SK-N-SH (cell line): ENCODE measurements at regions not wholly inside any gene's neighbourhood (a gene's known extent, or its start where the extent isn't known, plus 50 kb on each side); places are given as distances from the start of the nearest gene placed in this dataset.

Experiments
- CTCF ChIA-PET: fragments of 300-600, 350-600 bp; formaldehyde crosslinking; extraction: SDS; loops from one replicate; lab custom pipeline; 2021; lab: Yijun Ruan, JAX
- POLR2A ChIA-PET: fragments of 350-600 bp; sonication (Branson Sonifier 250); formaldehyde crosslinking; extraction: SDS; loops from one replicate; lab custom pipeline; 2020; ENCODE audit warnings: antibody characterized with exemption, inconsistent platforms; lab: Yijun Ruan, JAX
- DNase-seq: peaks from one replicate; pipeline ENCODE4 v3.0.0; 2012
- H2AFZ ChIP-seq: fragments of 200-600 bp; sonication (generic); 2 replicates; pipeline ENCODE4 v1.8.1; 2016; ENCODE audit warnings: antibody characterized with exemption, mild to moderate bottlenecking, low read depth
- H3F3A ChIP-seq: fragments of 200-600 bp; sonication (generic); replicated peaks from 2 replicates; pipeline ENCODE3; 2016; ENCODE audit warnings: antibody characterized with exemption, mild to moderate bottlenecking; ENCODE audit not compliant: insufficient read depth
- H3K27ac ChIP-seq, 2 experiments: fragments of 200-500 bp in 1 of 2; fragments of 200-600 bp in 1 of 2; sonication (Bioruptor generic) in 1 of 2; sonication (generic), shearing (Covaris generic) in 1 of 2; 2 replicates each; pipeline versions ENCODE4 v1.5.1 to v1.6.1; 2014 to 2016; ENCODE audit warnings: low read depth in 2 of 2, inconsistent platforms in 1 of 2, low read length in 1 of 2, mild to moderate bottlenecking in 1 of 2, mixed read lengths in 1 of 2
- H3K27me3 ChIP-seq: fragments of 200-600 bp; sonication (generic), shearing (Covaris generic); 2 replicates; pipeline ENCODE4 v1.6.1; 2016; ENCODE audit warnings: mixed run types; ENCODE audit not compliant: insufficient read depth
- H3K36me3 ChIP-seq, 2 experiments: fragments of 200-500 bp in 1 of 2; fragments of 200-600 bp in 1 of 2; sonication (Bioruptor generic) in 1 of 2; sonication (generic) in 1 of 2; replicated peaks in 1 of 2; 2 replicates each; pipeline versions ENCODE3 to v1.5.1; 2014 to 2016; ENCODE audit warnings: low read length in 1 of 2, mild to moderate bottlenecking in 1 of 2; ENCODE audit not compliant: insufficient read depth in 2 of 2, control insufficient read depth in 1 of 2
- H3K4me1 ChIP-seq, 2 experiments: fragments of 200-500 bp in 1 of 2; fragments of 200-600 bp in 1 of 2; sonication (Bioruptor generic) in 1 of 2; sonication (generic), shearing (Covaris generic) in 1 of 2; 2 replicates each; pipeline versions ENCODE4 v1.5.1 to v1.6.1; 2014 to 2016; ENCODE audit warnings: low read depth in 1 of 2, low read length in 1 of 2, mixed run types in 1 of 2; ENCODE audit not compliant: insufficient read depth in 2 of 2, control insufficient read depth in 1 of 2
- H3K4me2 ChIP-seq: fragments of 200-600 bp; sonication (generic), shearing (Covaris generic); 2 replicates; pipeline ENCODE4 v1.6.1; 2017; ENCODE audit warnings: mixed run types
- H3K4me3 ChIP-seq, 2 experiments: fragments of 200-500 bp in 1 of 2; fragments of 200-600 bp in 1 of 2; sonication (Bioruptor generic) in 1 of 2; sonication (generic), shearing (Covaris generic) in 1 of 2; 2 replicates each; pipeline versions ENCODE4 v1.5.1 to v1.8.1; 2014 to 2016; ENCODE audit warnings: low read depth in 2 of 2, inconsistent platforms in 1 of 2, low read length in 1 of 2, mild to moderate bottlenecking in 1 of 2, mixed read lengths in 1 of 2, moderate library complexity in 1 of 2
- H3K79me2 ChIP-seq: fragments of 200-600 bp; sonication (generic); 2 replicates; pipeline ENCODE4 v1.8.1; 2017; ENCODE audit warnings: mild to moderate bottlenecking; ENCODE audit not compliant: insufficient read depth
- H3K9ac ChIP-seq: fragments of 200-600 bp; sonication (generic); 2 replicates; pipeline ENCODE4 v1.6.1; 2017; ENCODE audit warnings: mixed run types
- H3K9me2 ChIP-seq: fragments of 200-600 bp; sonication (generic); 2 replicates; pipeline ENCODE4 v1.6.1; 2017; ENCODE audit warnings: mixed run types
- H3K9me3 ChIP-seq: fragments of 200-600 bp; sonication (generic); 2 replicates; pipeline ENCODE4 v1.6.1; 2017; ENCODE audit warnings: mixed run types, mild to moderate bottlenecking, moderate library complexity
- H4K20me1 ChIP-seq: fragments of 200-600 bp; sonication (generic); 2 replicates; pipeline ENCODE4 v1.6.1; 2017; ENCODE audit warnings: mild to moderate bottlenecking, mixed run types; ENCODE audit not compliant: insufficient read depth
- CHD2 ChIP-seq: fragments of 150-350 bp; IDR thresholded peaks from 2 replicates; pipeline ENCODE4 v1.6.1; 2018; ENCODE audit warnings: low read length; ENCODE audit not compliant: partially characterized antibody
- EP300 ChIP-seq, 2 experiments: IDR thresholded peaks; 2 replicates each; pipeline versions ENCODE4 v1.4.0 to v1.6.1; 2012; ENCODE audit warnings: borderline replicate concordance in 1 of 2, low read depth in 1 of 2, low read length in 1 of 2
- FOSL2 ChIP-seq: IDR thresholded peaks from 2 replicates; pipeline ENCODE4 v1.4.0; 2012; ENCODE audit warnings: low read depth, mild to moderate bottlenecking, moderate library complexity, borderline replicate concordance
- FOXM1 ChIP-seq: IDR thresholded peaks from 2 replicates; pipeline ENCODE4 v1.4.0; 2012; ENCODE audit warnings: low read depth, mild to moderate bottlenecking
- MEF2A ChIP-seq: IDR thresholded peaks from 2 replicates; pipeline ENCODE4 v1.4.0; 2012; ENCODE audit warnings: low read depth, borderline replicate concordance
- NRF1 ChIP-seq: IDR thresholded peaks from 2 replicates; pipeline ENCODE4 v1.6.1; 2012; ENCODE audit warnings: low read depth, mild to moderate bottlenecking, low read length
- RAD21 ChIP-seq: IDR thresholded peaks from 2 replicates; pipeline ENCODE4 v1.6.1; 2012; ENCODE audit warnings: mild to moderate bottlenecking, low read length
- RFX5 ChIP-seq: IDR thresholded peaks from 2 replicates; pipeline ENCODE4 v1.6.1; 2012; ENCODE audit warnings: mild to moderate bottlenecking, improper control_type of control experiment, low read length
- RXRA ChIP-seq: IDR thresholded peaks from 2 replicates; pipeline ENCODE4 v1.4.0; 2012; ENCODE audit warnings: low read depth, mild to moderate bottlenecking, borderline replicate concordance
- SMC3 ChIP-seq: IDR thresholded peaks from 2 replicates; pipeline ENCODE4 v1.6.1; 2012; ENCODE audit warnings: low read depth, low read length, improper control_type of control experiment
- TCF12 ChIP-seq: IDR thresholded peaks from 2 replicates; pipeline ENCODE4 v1.4.0; 2012
- TEAD4 ChIP-seq: IDR thresholded peaks from 2 replicates; pipeline ENCODE4 v1.4.0; 2012; ENCODE audit warnings: mild to moderate bottlenecking, borderline replicate concordance; ENCODE audit not compliant: insufficient read depth
- WGBS: methylation state at CpG from one replicate; pipeline ENCODE4 v1.1.6; 2017; ENCODE audit warnings: low lambda C conversion rate; 5-methylcytosine and 5-hydroxymethylcytosine counted together
- TF ChIP-seq, protein P1 (sequence below): IDR thresholded peaks from 2 replicates; pipeline ENCODE4; 2012
- TF ChIP-seq, protein P2 (sequence below): fragments of 150-350 bp; IDR thresholded peaks from 2 replicates; pipeline ENCODE4 v1.6.1; 2017; ENCODE audit warnings: antibody characterized with exemption, low read length, low read depth, borderline replicate concordance
- TF ChIP-seq, protein P3 (sequence below): IDR thresholded peaks from 2 replicates; pipeline ENCODE4 v1.4.0; 2012; ENCODE audit warnings: low read depth, borderline replicate concordance
- TF ChIP-seq, protein P4 (sequence below): fragments of 200-600 bp; sonication (generic); IDR thresholded peaks from 2 replicates; pipeline ENCODE4 v1.6.1; 2017; ENCODE audit warnings: antibody characterized with exemption, mild to moderate bottlenecking, moderate library complexity

DNA sequence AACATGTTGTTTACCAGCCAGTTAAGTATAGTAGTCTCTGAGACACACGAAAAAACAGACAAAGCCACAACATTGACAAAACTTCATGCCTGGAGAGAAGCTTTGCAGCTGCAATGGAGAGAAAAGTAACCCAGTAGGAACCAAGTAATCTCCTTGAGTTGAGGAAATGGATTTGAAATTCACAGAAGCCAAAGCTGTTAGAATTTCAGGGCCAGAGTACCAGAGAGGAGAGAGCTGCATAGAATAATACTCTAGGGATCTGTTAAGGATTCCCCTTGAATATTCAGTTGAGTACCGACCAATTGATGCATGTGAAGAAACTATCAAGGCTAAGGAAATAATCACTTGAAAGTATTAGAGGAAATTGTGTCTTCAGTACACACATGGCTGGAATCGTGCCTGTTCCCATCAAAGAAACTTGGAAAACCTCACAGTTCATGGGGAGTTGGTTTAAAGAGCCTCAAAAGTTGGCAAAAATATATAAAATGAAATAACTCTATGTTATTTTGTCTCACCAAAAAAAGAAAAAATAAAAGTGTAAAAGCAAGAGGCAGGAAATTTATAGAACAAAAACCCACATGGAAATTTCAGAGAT, 324.0 kb upstream of the NEGR1 start:
- H3K9me3 ChIP-seq, result no peaks in the 10 kb centered on the region
- H3K36me3 ChIP-seq, result no peaks in the 10 kb centered on the region
- ChIA-PET CTCF (interaction anchor here (1.1 kb wide), 1 partner anchor 17 kb away, joined by 3 read pairs; no protein-coding TSS in a partner anchor), POLR2A (no interaction called here)
- H2AFZ ChIP-seq, result no peak overlapping the region
- no peak overlapping the region for H3K9ac ChIP-seq
- no peaks in the 10 kb centered on the region for H4K20me1 ChIP-seq
- no peak overlapping the region for H3K27ac ChIP-seq
- 18% methylated on average over 3 of the region's 3 CpGs for WGBS
- no peak for DNase-seq
- H3K79me2 ChIP-seq, result no peaks in the 10 kb centered on the region; the same call in 1 of the 2 replicates
- no peaks in the 10 kb centered on the region for H3K9me2 ChIP-seq
- no peaks in the 10 kb centered on the region for H3K27me3 ChIP-seq
- H3K4me3 ChIP-seq, result no peak overlapping the region
- no peaks in the 10 kb centered on the region; a peak in 1 of 4 replicates for H3K4me1 ChIP-seq
- H3K4me2 ChIP-seq, result no peak overlapping the region
- TF ChIP-seq RAD21 (no peak), MEF2A (no peak), NRF1 (no peak), CHD2 (no peak), TCF12 (no peak), TEAD4 (no peak), RXRA (no peak), EP300 (IDR thresholded peaks at IDR 0.05; ENCODE audit: borderline replicate concordance in 1 of 2, low read depth in 1 of 2, low read length in 1 of 2) (no peak)
- TF ChIP-seq, protein P1, sequence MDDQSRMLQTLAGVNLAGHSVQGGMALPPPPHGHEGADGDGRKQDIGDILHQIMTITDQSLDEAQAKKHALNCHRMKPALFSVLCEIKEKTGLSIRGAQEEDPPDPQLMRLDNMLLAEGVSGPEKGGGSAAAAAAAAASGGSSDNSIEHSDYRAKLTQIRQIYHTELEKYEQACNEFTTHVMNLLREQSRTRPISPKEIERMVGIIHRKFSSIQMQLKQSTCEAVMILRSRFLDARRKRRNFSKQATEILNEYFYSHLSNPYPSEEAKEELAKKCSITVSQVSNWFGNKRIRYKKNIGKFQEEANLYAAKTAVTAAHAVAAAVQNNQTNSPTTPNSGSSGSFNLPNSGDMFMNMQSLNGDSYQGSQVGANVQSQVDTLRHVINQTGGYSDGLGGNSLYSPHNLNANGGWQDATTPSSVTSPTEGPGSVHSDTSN, result no peak
- TF ChIP-seq, protein P2, sequence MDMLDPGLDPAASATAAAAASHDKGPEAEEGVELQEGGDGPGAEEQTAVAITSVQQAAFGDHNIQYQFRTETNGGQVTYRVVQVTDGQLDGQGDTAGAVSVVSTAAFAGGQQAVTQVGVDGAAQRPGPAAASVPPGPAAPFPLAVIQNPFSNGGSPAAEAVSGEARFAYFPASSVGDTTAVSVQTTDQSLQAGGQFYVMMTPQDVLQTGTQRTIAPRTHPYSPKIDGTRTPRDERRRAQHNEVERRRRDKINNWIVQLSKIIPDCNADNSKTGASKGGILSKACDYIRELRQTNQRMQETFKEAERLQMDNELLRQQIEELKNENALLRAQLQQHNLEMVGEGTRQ, result no peak
- TF ChIP-seq, protein P3, sequence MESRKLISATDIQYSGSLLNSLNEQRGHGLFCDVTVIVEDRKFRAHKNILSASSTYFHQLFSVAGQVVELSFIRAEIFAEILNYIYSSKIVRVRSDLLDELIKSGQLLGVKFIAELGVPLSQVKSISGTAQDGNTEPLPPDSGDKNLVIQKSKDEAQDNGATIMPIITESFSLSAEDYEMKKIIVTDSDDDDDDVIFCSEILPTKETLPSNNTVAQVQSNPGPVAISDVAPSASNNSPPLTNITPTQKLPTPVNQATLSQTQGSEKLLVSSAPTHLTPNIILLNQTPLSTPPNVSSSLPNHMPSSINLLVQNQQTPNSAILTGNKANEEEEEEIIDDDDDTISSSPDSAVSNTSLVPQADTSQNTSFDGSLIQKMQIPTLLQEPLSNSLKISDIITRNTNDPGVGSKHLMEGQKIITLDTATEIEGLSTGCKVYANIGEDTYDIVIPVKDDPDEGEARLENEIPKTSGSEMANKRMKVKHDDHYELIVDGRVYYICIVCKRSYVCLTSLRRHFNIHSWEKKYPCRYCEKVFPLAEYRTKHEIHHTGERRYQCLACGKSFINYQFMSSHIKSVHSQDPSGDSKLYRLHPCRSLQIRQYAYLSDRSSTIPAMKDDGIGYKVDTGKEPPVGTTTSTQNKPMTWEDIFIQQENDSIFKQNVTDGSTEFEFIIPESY, result no peak
- no peaks in the 10 kb centered on the region for H3F3A ChIP-seq

DNA sequence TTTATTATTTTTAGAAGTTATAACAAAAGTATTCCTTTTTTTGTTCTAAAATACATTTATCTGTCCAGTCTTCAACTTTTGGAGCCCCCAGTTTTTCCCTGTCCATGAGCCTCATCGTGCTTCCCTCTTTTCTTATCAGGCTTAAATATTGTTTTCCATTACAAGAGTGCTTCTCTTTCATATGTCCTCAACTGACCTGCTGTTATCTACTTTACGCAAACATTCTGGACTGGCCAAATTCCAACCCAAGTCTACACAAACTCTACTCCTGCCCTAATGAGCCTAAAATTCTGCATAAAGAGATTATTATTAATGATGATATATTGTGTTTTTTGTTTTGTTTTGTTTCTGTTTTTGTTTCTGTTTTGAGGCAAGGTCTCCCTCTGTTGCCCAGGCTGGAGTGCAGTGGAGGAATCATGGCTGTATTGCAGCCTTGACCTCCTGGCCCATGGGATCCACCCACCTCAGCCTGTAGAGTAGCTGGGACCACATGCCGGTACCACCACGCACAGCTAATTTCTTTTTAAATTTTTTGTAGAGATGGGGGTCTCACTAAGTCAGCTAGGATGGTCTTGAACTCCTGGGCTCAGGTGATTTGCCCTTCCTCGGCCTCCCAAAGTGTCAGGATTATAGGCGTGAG, 318.8 kb upstream of the NEGR1 start:
- H3K79me2 ChIP-seq, result no peaks in the 10 kb centered on the region
- no peak overlapping the region for H3K4me3 ChIP-seq
- WGBS, result 61% methylated on average over 6 of the region's 6 CpGs
- H3K4me1 ChIP-seq, result no peaks in the 10 kb centered on the region; a peak in 1 of 4 replicates
- H3K36me3 ChIP-seq, result no peaks in the 10 kb centered on the region
- H4K20me1 ChIP-seq, result no peaks in the 10 kb centered on the region
- no peaks in the 10 kb centered on the region for H3K9me2 ChIP-seq
- DNase-seq, result no peak
- no peaks in the 10 kb centered on the region for H3K27me3 ChIP-seq
- H3K9me3 ChIP-seq, result no peaks in the 10 kb centered on the region
- POLR2A ChIA-PET, result no interaction called here
- no peak overlapping the region for H2AFZ ChIP-seq
- no peak overlapping the region for H3K9ac ChIP-seq
- no peaks in the 10 kb centered on the region for H3F3A ChIP-seq
- no peak overlapping the region for H3K27ac ChIP-seq
- H3K4me2 ChIP-seq, result no peak overlapping the region
- CTCF ChIA-PET, result no interaction called here
- no peak for TF ChIP-seq RXRA
- TF ChIP-seq FOSL2, result no peak
- TF ChIP-seq RFX5, result no peak
- no peak for TF ChIP-seq FOXM1
- TF ChIP-seq SMC3, result no peak
- TF ChIP-seq, protein P2, result no peak
- TF ChIP-seq NRF1, result no peak
- TF ChIP-seq, protein P4, sequence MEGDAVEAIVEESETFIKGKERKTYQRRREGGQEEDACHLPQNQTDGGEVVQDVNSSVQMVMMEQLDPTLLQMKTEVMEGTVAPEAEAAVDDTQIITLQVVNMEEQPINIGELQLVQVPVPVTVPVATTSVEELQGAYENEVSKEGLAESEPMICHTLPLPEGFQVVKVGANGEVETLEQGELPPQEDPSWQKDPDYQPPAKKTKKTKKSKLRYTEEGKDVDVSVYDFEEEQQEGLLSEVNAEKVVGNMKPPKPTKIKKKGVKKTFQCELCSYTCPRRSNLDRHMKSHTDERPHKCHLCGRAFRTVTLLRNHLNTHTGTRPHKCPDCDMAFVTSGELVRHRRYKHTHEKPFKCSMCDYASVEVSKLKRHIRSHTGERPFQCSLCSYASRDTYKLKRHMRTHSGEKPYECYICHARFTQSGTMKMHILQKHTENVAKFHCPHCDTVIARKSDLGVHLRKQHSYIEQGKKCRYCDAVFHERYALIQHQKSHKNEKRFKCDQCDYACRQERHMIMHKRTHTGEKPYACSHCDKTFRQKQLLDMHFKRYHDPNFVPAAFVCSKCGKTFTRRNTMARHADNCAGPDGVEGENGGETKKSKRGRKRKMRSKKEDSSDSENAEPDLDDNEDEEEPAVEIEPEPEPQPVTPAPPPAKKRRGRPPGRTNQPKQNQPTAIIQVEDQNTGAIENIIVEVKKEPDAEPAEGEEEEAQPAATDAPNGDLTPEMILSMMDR, result no peak
- TF ChIP-seq, protein P3, result no peak
- no peak for TF ChIP-seq MEF2A
